GM12875 (cell line): ENCODE measurements at regions not wholly inside any gene's neighbourhood (a gene's known extent, or its start where the extent isn't known, plus 50 kb on each side); places are given as distances from the start of the nearest gene placed in this dataset.

Source experiments
- H3K4me3 ChIP-seq: one replicate; pipeline ENCODE4 v1.5.1; 2011; ENCODE audit warnings: low read depth, low read length, control low read depth
- TF ChIP-seq, protein P1 (sequence below): IDR thresholded peaks from 2 replicates; pipeline ENCODE4 v1.5.1; 2011; ENCODE audit warnings: low read depth, mild to moderate bottlenecking, control low read depth, inconsistent platforms, low read length, moderate library complexity, borderline replicate concordance; ENCODE audit not compliant: insufficient read depth

DNA sequence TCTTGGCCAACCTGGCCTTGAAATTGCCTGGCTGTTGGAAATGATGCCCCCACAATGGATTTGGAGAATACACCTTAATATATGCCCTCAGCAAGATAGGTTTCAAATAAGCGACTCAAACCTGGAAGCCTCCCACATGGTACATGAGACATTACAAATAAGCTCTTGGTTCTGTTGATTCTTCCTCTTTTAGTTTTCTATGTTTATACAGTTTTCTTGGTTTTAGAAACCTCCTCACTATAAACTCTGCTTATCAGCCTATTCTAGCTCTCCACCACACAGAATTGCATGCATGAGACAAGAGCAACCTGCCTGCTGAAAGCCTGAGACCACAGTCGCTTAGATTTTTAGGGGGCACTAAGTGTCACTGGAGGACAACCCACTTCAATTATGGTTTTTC, 108.8 kb upstream of the PREP start:
- no peak overlapping the region for H3K4me3 ChIP-seq
- TF ChIP-seq, protein P1, sequence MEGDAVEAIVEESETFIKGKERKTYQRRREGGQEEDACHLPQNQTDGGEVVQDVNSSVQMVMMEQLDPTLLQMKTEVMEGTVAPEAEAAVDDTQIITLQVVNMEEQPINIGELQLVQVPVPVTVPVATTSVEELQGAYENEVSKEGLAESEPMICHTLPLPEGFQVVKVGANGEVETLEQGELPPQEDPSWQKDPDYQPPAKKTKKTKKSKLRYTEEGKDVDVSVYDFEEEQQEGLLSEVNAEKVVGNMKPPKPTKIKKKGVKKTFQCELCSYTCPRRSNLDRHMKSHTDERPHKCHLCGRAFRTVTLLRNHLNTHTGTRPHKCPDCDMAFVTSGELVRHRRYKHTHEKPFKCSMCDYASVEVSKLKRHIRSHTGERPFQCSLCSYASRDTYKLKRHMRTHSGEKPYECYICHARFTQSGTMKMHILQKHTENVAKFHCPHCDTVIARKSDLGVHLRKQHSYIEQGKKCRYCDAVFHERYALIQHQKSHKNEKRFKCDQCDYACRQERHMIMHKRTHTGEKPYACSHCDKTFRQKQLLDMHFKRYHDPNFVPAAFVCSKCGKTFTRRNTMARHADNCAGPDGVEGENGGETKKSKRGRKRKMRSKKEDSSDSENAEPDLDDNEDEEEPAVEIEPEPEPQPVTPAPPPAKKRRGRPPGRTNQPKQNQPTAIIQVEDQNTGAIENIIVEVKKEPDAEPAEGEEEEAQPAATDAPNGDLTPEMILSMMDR: no peak

DNA sequence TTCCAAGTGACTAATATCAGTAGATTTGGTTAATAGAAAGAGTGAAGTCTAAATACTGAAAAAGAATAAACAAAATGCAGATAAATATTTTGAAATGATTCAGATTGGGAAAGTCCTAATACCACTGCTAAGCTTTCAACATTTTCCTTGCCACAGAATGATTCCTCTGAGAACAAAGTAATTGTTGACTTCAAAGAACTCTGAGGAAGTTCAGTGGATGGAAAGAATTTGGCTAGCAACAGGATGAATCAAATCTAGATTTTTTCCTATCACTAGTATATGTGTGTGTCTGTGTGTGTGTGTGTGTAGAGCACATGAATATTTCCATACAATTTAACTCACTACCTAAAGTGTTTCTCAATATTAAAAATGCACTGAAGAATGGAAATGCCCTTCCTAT, 107.9 kb upstream of the PREP start:
- TF ChIP-seq, protein P1: no peak
- H3K4me3 ChIP-seq: no peak overlapping the region

- H3K4me3 ChIP-seq: no peak overlapping the region
- TF ChIP-seq, protein P1: no peak
These were observed 106.8 kb upstream of the PREP start for GRCh38 chr6:105509506-105510331.

- no peak overlapping the region for H3K4me3 ChIP-seq
- TF ChIP-seq, protein P1: no peak
These were observed 104.9 kb upstream of the PREP start for GRCh38 chr6:105507811-105508210.

DNA sequence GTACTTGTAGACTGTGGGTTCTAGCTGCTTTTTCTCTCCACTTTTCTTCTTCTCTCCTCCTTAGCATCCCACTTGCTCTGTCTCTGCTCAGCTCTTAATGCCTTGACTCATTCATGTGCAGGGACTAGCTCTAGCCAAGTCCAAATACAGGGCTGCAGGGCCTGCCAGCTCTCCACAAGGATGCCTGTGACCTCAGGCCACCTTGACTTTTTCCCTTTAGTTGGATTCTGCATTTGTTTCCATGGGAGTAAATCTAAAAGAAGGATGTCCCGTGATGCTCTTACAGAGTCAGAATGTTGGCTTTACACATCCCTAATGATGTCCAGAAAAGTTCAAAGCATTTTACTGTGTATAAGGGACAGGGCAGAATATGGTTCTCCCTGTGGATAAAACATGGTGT, 101.8 kb upstream of the PREP start:
- TF ChIP-seq, protein P1: no peak

DNA sequence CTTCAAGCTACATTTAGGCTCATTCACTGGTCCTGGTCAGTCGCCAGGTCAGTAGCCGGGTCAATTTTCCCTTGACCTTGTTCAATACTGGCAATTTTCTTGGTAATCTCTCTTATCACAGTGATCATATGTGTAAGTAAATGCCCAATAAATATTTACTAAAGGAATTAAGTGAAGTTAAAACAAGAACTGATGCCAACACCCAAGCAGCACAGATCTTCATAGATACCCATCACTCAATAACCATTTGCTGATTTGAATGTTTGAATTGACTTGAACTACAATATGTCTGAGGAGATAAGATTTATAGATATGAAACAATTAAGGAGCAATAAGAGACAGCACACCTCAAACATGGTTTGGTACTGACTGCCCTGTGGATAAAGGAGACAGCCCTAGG, 100.8 kb upstream of the PREP start:
- TF ChIP-seq, protein P1: no peak

More for the DNA sequence above, 101.8 kb upstream of the PREP start:
- no peak overlapping the region for H3K4me3 ChIP-seq

DNA sequence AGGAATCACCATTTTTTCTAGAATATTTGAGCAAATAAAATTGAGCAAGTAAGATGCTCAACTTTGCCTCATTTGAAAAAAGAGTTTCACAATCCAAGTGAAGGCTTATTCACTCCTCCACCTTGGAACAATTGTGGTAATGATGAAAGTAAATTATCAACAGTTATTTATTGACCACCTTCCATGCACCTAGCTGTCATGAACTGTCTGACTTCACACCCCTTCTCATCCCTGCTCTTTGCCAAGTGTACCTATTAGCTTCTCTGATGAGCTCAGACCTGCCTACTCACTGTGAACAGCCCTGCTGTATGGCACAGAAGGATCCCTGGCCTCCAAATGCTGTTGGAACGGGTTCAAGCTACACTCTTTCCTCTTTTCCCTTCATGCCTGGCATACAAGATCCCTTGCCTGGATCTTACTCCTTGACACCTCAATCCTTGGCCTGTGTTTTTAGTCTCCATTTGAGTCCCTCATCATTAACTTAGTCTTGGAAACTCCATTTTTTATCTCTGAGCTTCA, 99.0 kb upstream of the PREP start:
- no peak overlapping the region for H3K4me3 ChIP-seq
- TF ChIP-seq, protein P1: no peak

More for the DNA sequence above, 100.8 kb upstream of the PREP start:
- no peak overlapping the region for H3K4me3 ChIP-seq
